Progenitor cell of endocrine pancreas (in vitro differentiated cells): ENCODE measurements at regions not wholly inside any gene's neighbourhood (a gene's known extent, or its start where the extent isn't known, plus 50 kb on each side); places are given as distances from the start of the nearest gene placed in this dataset.
"Not testable (repeated sequence)": the region's sequence is repeated elsewhere in the genome, so short reads cannot be mapped to it uniquely, and the experiment has no call there.

Experiments used
- DNase-seq: peaks from one replicate; pipeline ENCODE4 v3.0.0; 2021; ENCODE audit warnings: low spot score; ENCODE audit not compliant: unreplicated experiment
- H3K27ac Mint-ChIP-seq: 2 replicates; pipeline ENCODE4 v1.8.0; 2021; ENCODE audit warnings: mild to moderate bottlenecking, moderate library complexity, mixed read lengths
- H3K27me3 Mint-ChIP-seq: 2 replicates; pipeline ENCODE4 v1.8.0; 2021; ENCODE audit warnings: mixed read lengths
- H3K36me3 Mint-ChIP-seq: 2 replicates; pipeline ENCODE4 v1.8.0; 2022; ENCODE audit warnings: mixed read lengths; ENCODE audit not compliant: insufficient read depth
- H3K4me1 Mint-ChIP-seq: 2 replicates; pipeline ENCODE4 v1.8.0; 2021; ENCODE audit warnings: low read depth, mixed read lengths
- H3K4me3 Mint-ChIP-seq: 2 replicates; pipeline ENCODE4 v1.8.0; 2021; ENCODE audit warnings: low read depth, mild to moderate bottlenecking, moderate library complexity, mixed read lengths
- H3K9me3 Mint-ChIP-seq: 2 replicates; pipeline ENCODE4 v1.8.0; 2021; ENCODE audit warnings: low read depth, mixed read lengths
- TF ChIP-seq, protein P1 (sequence below): fragments of 200-600 bp; sonication (generic); IDR thresholded peaks from one replicate; pipeline ENCODE4 v1.5.0; 2021; ENCODE audit warnings: antibody characterized with exemption, mild to moderate bottlenecking; ENCODE audit not compliant: unreplicated experiment

- no peaks in the 10 kb centered on the region for H3K27me3 Mint-ChIP-seq
- no peak overlapping the region for H3K27ac Mint-ChIP-seq
Measured at GRCh38 chr1:224548676-224549075, 67.4 kb upstream of the CNIH3 start.

GRCh38 chr1:224551189-224551588 is 64.9 kb upstream of the CNIH3 start:
- H3K4me1 Mint-ChIP-seq, H3K27me3 Mint-ChIP-seq, H3K9me3 Mint-ChIP-seq, H3K27ac Mint-ChIP-seq, H3K36me3 Mint-ChIP-seq, DNase-seq, H3K4me3 Mint-ChIP-seq: not testable (repeated sequence)

More at GRCh38 chr1:224548676-224549075, 67.4 kb upstream of the CNIH3 start:
- H3K4me1 Mint-ChIP-seq = no peaks in the 10 kb centered on the region
- no peak overlapping the region for H3K4me3 Mint-ChIP-seq
- no peaks in the 10 kb centered on the region for H3K36me3 Mint-ChIP-seq
- TF ChIP-seq, protein P1, sequence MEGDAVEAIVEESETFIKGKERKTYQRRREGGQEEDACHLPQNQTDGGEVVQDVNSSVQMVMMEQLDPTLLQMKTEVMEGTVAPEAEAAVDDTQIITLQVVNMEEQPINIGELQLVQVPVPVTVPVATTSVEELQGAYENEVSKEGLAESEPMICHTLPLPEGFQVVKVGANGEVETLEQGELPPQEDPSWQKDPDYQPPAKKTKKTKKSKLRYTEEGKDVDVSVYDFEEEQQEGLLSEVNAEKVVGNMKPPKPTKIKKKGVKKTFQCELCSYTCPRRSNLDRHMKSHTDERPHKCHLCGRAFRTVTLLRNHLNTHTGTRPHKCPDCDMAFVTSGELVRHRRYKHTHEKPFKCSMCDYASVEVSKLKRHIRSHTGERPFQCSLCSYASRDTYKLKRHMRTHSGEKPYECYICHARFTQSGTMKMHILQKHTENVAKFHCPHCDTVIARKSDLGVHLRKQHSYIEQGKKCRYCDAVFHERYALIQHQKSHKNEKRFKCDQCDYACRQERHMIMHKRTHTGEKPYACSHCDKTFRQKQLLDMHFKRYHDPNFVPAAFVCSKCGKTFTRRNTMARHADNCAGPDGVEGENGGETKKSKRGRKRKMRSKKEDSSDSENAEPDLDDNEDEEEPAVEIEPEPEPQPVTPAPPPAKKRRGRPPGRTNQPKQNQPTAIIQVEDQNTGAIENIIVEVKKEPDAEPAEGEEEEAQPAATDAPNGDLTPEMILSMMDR = no peak
- no peak for DNase-seq
- no peaks in the 10 kb centered on the region for H3K9me3 Mint-ChIP-seq

DNA sequence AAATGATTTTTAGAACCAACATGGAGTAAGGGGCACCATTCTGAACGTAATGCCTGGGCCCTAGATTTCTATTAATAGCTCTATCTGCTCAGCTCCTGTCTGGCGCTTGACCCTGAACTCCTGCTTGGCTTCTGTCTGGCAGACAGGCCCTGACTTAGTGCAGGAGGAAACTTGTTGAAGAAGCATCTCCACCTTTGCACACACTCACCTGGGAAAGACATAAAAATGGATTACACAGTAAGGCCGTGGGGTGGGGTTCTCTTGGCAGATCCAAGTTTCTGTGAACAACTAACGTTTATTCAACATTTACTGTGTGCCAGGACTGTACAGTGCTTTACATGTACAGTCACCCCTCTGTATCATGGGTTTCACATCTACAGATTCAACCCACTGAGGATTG is 62.1 kb upstream of the CNIH3 start:
- Mint-ChIP-seq H3K9me3 (no peaks in the 10 kb centered on the region), H3K27ac (no peak overlapping the region), H3K4me3 (no peak overlapping the region), H3K4me1 (no peaks in the 10 kb centered on the region), H3K36me3 (no peaks in the 10 kb centered on the region), H3K27me3 (no peaks in the 10 kb centered on the region)
- TF ChIP-seq, protein P1 = no peak
- DNase-seq = no peak

DNA sequence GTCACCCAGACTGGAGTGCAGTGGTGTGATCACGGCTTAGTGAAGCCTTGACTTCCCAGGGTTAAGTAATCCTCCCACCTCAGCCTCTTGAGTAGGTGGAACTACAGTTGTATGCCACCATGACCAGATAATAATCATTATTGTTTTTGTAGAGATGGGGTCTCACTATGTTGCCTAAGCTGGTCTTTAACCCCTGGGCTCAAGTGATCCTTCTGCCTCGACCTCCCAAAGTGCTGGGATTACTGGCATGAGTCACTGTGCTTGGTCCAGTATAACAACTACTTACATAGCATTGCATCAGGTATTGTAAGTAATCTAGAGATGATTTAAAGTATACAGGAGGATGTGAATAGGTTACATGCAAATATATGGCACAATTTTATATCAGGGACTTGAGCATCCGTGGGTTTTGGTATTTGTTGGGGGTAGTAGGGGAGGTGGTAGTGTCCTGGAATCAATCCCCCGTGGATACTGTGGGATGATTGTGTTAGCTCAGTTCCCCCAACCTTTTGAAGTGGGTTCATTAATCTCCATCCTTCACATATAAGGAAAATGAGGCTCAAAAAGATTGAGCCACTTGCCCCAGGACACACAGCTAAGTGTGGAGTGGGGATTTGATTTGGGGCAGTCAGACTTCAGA is 61.4 kb upstream of the CNIH3 start:
- Mint-ChIP-seq H3K4me3 (no peak overlapping the region), H3K4me1 (no peaks in the 10 kb centered on the region), H3K9me3 (no peaks in the 10 kb centered on the region), H3K27me3 (no peaks in the 10 kb centered on the region), H3K27ac (no peak overlapping the region), H3K36me3 (no peaks in the 10 kb centered on the region)
- TF ChIP-seq, protein P1 = no peak
- DNase-seq = no peak

DNA sequence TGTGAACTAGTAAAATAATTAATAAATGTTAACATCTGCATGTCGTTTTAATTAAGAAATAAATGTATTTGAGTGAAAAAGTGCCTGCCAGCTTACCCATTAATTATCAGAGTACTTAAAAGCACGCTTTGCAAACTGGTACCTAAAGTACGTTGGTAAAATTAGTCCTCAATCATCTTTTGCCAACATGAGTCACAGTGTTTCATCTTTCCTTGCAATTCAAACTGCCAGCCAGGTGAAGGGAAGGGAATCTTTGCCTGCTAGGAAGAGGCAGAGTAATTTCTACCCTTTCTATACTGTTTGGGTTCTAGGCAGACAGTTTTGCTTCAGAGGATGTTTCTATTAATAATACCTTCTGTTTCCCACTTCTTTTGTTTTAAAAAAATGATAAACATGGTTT is 57.2 kb upstream of the CNIH3 start:
- TF ChIP-seq, protein P1 = no peak
- no peak overlapping the region for H3K4me3 Mint-ChIP-seq
- H3K27ac Mint-ChIP-seq = no peak overlapping the region
- no peaks in the 10 kb centered on the region for H3K36me3 Mint-ChIP-seq
- peaks cover 12% of the 10 kb centered on the region for H3K9me3 Mint-ChIP-seq
- no peak for DNase-seq
- H3K27me3 Mint-ChIP-seq = no peaks in the 10 kb centered on the region
- H3K4me1 Mint-ChIP-seq = no peaks in the 10 kb centered on the region

GRCh38 chr1:224559981-224560728 is 56.0 kb upstream of the CNIH3 start:
- Mint-ChIP-seq H3K36me3 (no peaks in the 10 kb centered on the region), H3K4me3 (no peak overlapping the region), H3K27ac (no peak overlapping the region), H3K4me1 (no peaks in the 10 kb centered on the region), H3K27me3 (no peaks in the 10 kb centered on the region), H3K9me3 (peaks cover 12% of the 10 kb centered on the region)
- TF ChIP-seq, protein P1 = no peak
- DNase-seq = no peak

DNA sequence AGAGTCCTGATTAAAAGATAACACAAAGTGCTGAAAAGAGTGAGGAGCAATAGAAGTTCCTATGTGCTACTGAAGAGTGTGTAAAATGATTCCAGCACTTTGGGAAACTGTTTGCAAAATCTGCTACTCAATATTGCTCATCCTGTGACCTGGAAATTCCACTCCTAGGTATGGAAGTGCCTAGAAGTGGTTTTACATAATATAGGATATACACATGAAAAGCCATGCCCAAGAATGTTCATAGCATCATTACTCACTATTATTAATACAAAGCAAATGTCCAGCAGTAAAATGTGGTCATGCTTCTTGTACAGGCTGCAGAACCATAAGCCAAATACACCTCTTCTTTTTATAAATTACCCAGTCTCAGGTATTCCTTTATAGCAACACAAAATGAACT is 53.2 kb upstream of the CNIH3 start:
- not testable (repeated sequence) for DNase-seq, H3K27me3 Mint-ChIP-seq, H3K36me3 Mint-ChIP-seq, H3K4me3 Mint-ChIP-seq, H3K27ac Mint-ChIP-seq, H3K4me1 Mint-ChIP-seq
- H3K9me3 Mint-ChIP-seq = peaks cover 12% of the 10 kb centered on the region
